GM18508 (cell line): ENCODE measurements at regions not wholly inside any gene's neighbourhood (a gene's known extent, or its start where the extent isn't known, plus 50 kb on each side); places are given as distances from the start of the nearest gene placed in this dataset.
"Not testable (repeated sequence)": the region's sequence is repeated elsewhere in the genome, so short reads cannot be mapped to it uniquely, and the experiment has no call there.

Experiments
- ATAC-seq: cut with Tn5 transposase; IDR thresholded peaks from one replicate; pipeline ENCODE4 v1.9.1; 2021; ENCODE audit warnings: moderate number of reproducible peaks; ENCODE audit not compliant: insufficient read depth, unreplicated experiment

GRCh38 chr11:23781803-23782560 lies 714.9 kb upstream of the LUZP2 start:
- no peak for ATAC-seq

GRCh38 chr11:23786974-23787373 lies 709.9 kb upstream of the LUZP2 start:
- ATAC-seq = not testable (repeated sequence)

GRCh38 chr11:23789200-23789853 lies 707.5 kb upstream of the LUZP2 start:
- no peak for ATAC-seq

GRCh38 chr11:23789938-23790371 lies 706.9 kb upstream of the LUZP2 start:
- no peak for ATAC-seq

GRCh38 chr11:23797624-23798419 lies 699.0 kb upstream of the LUZP2 start:
- ATAC-seq = no peak

GRCh38 chr11:23834306-23834705 lies 662.5 kb upstream of the LUZP2 start:
- ATAC-seq = not testable (repeated sequence)

- ATAC-seq = no peak
Observed at GRCh38 chr11:23836981-23837380, 659.9 kb upstream of the LUZP2 start.

GRCh38 chr11:23840872-23841271 lies 656.0 kb upstream of the LUZP2 start:
- no peak for ATAC-seq

- no peak for ATAC-seq
Observed at GRCh38 chr11:23846902-23847422, 649.9 kb upstream of the LUZP2 start.

GRCh38 chr11:23851216-23851615 lies 645.6 kb upstream of the LUZP2 start:
- no peak for ATAC-seq

GRCh38 chr11:23856654-23857053 lies 640.2 kb upstream of the LUZP2 start:
- no peak for ATAC-seq

- ATAC-seq = no peak
Observed at GRCh38 chr11:23859087-23859486, 637.8 kb upstream of the LUZP2 start.

- ATAC-seq = no peak
Observed at GRCh38 chr11:23861615-23862014, 635.2 kb upstream of the LUZP2 start.

GRCh38 chr11:23865341-23865975 lies 631.4 kb upstream of the LUZP2 start:
- no peak for ATAC-seq

GRCh38 chr11:23866641-23867040 lies 630.2 kb upstream of the LUZP2 start:
- no peak for ATAC-seq

GRCh38 chr11:23869671-23870070 lies 627.2 kb upstream of the LUZP2 start:
- no peak for ATAC-seq

- ATAC-seq = no peak
Observed at GRCh38 chr11:23873406-23873805, 623.4 kb upstream of the LUZP2 start.

GRCh38 chr11:23875176-23875850 lies 621.5 kb upstream of the LUZP2 start:
- ATAC-seq = no peak

GRCh38 chr11:23883426-23884048 lies 613.3 kb upstream of the LUZP2 start:
- not testable (repeated sequence) for ATAC-seq
